SK-MEL-5 (cell line): ENCODE measurements at regions not wholly inside any gene's neighbourhood (a gene's known extent, or its start where the extent isn't known, plus 50 kb on each side); places are given as distances from the start of the nearest gene placed in this dataset.
"Not testable (repeated sequence)": the region's sequence is repeated elsewhere in the genome, so short reads cannot be mapped to it uniquely, and the experiment has no call there.

ENCODE experiments used
- DNase-seq: peaks from one replicate; pipeline ENCODE4 v3.0.0-alpha.2; 2016; ENCODE audit warnings: low read depth, low spot score
- in situ Hi-C: cut with HindIII; loops from 2 replicates; pipeline ENCODE4 v1.10.0; 2016; ENCODE audit warnings: low sequenced_read_pairs, high pct_unique_total_duplicates, low pct_unique_long_range_greater_than_20kb

DNA sequence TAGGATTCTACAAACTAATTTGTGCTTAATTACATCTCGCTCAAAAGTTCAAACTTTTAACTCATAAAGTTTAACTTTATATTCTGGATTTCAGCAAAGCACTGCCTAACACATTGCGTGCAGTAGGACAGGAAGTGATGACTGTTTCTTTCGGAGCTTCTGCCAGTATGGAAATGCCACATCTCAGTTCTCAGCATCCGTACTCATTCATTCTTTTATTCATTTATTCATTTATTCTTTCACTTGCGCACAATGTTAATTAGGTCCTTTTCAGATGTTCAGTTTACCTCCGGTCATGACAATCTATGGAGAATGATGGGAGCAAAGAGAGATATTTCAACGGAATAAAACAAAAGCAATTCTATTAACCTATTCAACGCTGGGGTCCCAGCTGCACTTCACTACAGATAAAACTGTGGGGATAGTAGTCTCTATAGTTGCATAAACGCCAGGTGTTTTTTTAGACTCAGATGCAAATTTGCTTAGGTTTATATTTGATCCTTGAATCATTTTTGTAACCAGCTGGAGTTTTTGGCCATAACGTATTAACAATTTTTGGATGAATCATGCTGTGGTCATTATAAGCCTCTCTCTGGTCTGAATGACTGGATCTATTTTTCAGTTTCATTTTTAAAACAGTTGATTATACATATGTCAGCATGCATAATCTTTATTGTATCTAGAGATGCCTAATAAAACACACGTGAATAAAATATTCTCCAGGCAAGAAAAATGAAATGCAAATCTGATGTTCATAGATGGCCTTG, 143.9 kb downstream of the KCNJ2 start:
- in situ Hi-C loops = no loop called here
- DNase-seq = no peak

DNA sequence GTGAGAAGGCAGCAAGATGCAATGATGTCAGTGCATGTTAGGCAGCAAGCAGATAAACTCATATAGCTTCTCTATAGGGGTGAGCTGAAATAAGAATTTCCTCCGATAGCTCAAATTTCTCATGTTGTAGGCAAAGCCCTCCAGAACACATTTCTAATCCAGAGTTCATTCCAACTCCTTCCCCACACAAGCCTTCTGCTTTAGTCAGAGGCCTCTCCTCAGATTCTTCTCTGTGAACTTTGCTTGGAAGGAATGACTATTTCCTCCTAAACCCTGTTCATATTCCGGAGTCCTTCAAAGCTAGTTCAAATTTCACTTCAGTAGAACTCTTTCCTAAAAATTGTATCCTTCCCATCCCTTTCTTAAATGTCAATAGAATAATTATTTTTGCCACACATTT, 144.8 kb downstream of the KCNJ2 start:
- no peak for DNase-seq
- in situ Hi-C loops = no loop called here

DNA sequence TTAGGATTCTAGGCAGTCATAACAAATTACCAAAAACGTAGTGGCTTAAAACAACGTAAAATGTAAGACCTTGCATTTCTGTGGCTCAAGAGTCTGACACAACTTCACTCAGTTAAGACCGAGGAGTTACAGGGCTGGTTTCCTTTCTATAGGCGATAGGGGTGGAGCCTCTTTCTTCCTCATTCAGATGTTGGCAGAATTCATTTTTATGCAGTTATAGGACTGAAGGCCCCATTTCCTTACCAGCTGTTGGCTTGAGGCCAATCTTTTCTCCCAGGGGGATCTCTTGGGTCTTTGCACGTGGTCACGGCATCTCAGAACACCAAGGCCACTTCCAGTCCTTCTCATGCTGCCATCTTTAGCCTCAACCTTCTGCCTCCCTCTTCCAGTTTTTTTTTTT, 145.2 kb downstream of the KCNJ2 start:
- DNase-seq = no peak
- in situ Hi-C loops = no loop called here

DNA sequence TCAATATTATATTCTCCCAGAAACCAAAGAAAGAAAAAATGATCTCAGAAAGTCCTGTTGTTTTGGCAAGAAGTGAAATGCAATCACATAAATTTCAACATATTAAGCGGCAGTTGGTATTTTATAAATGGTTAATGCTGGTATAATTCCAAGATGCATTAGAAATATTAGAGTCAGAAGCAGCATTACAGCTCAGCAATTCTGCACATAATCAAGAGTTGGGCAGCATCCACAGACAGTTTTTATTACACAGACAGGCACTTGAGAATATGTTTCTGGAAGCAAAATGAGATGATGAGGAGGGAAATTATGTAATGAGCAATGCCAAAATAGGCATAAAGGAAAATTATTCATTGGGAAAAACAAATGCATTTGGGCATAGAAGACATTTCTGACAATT, 148.1 kb downstream of the KCNJ2 start:
- no peak for DNase-seq
- in situ Hi-C loops = no loop called here

DNA sequence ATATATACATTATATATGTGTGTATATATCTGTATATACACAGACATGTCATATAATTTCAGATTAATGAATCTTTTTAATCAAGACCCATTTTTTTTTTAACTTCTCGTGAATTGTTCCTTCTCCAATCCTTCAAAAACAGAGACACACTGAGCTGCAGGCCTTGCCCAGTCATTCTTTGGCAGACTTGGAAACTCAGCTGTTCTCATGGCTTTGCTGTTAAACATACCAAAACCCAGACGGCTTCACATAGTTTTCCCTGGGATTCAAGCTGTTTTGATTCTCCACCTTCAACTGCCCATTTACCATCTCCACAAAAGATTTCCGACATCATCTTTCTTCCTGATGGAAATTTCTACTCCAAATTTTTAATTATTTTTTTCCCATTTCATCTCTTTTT, 148.7 kb downstream of the KCNJ2 start:
- DNase-seq = no peak
- in situ Hi-C loops = no loop called here

DNA sequence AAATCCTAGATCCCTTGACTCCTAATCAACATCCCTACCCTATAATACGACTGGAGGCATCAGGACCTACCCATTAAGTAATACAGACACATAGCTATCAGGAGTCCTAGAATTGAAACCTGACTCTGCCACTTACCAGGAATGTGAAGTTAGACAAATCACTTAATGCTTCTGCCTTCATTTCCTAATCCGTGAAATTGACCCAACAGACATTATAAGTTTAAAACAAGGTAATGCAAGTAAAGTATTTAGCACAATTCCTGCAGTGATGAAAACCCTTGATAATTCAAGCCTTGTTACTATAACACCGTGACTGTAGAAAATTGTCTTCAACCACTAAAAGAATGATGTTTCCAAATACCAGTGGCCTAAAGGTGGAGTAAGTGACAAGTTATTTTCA, 150.2 kb downstream of the KCNJ2 start:
- no peak for DNase-seq
- in situ Hi-C loops = no loop called here

DNA sequence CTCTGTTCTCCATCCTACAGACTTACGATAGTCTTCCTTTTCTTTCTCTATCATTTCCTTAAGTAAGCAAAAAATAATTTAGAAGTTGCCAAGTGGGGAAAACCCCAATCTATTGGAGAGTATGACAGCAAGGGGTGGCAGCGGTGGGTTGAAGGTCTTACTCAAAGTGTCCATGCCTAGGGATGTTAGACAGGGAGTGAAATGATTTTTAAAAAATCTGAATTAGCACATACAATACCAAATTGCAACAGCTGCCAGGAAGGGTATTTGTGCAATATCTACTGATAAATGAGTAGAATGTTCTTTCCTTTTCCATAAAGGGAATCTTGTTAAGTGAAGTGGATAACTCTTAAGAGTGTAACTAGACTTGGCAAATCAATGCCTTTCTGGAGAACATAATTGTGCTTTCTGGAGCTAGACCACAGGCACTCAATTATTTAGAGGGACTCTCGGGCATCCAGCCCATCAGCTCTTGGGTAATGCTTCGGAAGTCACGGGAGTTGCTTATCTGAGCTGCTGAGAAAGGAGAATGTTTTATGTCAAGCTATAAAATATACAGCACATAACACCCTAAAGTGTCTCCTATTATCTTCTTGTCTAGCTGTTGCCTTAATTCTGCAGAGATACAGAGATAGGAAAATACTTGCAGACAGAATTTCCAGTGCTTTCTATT, 151.5 kb downstream of the KCNJ2 start:
- peak; percentile 34 for DNase-seq
- in situ Hi-C loops = no loop called here

DNA sequence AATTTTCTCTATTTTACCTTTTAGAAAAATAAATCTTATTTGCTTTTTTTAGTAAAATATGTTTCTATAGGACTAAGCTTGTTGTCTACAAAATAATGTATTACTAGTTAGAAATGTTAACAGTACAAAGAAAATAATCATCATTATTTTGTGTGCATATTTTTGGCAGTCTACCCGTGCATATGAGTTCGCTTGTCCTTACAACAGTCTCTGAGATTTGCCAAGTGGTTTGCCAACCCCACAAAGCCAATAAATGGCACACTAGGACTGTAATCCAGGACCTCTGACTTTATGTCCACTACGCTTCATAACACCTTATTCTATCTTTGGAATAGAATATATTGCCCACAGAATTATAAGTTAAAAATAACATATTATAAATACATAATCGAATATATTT, 152.0 kb downstream of the KCNJ2 start:
- in situ Hi-C loops = no loop called here

DNA sequence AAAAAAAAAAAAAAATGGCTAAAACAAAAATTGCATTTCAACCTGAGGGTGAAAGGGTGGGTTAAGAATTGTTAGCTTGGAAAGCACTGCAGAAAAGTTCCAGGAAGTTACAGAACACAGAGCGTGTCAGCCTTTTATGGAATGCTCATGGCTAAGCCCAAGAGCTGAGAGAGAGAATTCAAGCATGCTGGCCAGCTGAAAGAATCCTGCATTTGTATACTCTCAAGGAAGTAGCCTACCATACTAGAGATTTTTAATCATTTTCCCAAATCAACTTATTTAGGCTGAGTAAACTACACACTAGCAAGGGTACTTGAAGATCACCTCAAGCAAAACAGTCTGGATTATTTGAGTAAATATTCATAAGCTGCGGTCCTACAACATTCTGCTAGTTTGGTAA, 153.9 kb downstream of the KCNJ2 start:
- in situ Hi-C loops = no loop called here
- DNase-seq = no peak

More for the DNA sequence above, 152.0 kb downstream of the KCNJ2 start:
- DNase-seq = no peak

DNA sequence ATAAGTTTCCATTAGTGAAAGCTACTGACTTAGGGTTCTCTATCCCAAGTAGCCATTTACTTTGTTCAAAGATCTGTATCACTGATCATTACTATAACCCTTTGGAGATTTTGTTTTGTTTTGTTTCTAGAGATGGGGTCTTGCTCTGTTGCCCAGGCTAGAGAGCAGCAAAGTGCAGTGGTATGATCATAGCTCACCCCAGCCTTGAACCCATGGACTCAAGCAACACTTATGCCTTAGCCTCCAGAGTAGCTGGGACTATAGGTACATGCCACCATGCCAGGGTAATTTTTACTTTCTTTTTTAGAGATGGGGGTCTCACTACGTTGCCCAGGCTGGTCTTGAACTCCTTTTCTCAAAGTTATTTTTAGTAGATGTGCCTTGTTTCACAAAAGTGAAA, 154.7 kb downstream of the KCNJ2 start:
- DNase-seq = no peak
- in situ Hi-C loops = no loop called here

DNA sequence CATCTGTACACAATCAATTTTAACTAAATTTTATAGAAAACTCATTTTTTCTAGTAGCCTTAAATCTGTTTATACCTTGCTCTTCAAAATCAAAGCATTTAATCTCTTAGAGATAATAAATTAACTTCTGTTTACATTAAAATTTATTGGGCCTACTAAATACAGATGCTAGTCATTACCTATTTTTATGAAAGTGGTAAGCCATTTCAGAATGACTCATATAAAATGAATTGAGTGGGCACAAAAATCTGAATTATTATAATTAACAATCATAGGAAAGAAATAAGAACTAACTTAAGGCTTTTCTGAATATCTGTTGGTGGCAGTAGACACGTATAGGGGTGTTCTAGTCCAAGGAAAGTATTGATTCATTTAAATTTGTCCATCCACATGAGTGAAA, 157.9 kb downstream of the KCNJ2 start:
- in situ Hi-C loops = no loop called here

DNA sequence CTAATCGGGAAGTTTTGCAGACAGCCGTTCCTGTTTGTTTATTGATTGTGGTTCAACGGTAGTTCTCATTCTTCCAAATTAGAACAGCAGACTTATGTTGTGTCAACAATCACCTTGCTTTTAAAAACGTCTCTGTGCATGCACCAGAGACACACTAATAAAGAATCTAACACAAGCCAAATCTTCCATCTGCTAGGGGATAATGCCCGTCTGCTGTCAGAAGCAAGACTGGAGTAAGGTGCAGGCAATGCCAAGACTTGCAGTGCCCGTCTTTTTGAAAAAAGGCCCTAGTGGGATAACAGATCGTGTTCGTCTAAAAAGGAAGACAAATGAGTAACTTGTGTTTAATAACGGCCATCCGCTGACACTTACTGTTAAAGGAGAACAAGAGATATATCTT, 158.4 kb downstream of the KCNJ2 start:
- no peak for DNase-seq
- in situ Hi-C loops = no loop called here

More for the DNA sequence above, 157.9 kb downstream of the KCNJ2 start:
- no peak for DNase-seq

DNA sequence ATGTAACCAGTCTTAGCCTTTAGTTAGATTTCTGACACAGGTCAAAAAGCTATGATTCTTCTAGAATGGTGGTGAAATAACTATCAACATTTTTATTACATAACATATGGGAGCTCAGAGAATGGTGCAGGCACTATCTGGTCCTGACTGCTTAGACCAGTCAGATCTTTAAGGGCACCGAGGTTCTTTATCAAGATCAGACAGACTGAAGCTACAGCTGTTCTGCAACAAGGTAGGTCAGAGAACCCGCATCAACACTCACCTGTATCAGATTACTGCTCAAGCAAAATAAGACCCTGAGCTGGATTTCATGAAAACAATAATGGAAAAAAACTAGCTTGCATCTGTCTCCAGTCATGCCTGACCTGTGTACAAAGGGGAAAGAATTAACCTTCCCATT, 160.4 kb downstream of the KCNJ2 start:
- in situ Hi-C loops = no loop called here
- no peak for DNase-seq

DNA sequence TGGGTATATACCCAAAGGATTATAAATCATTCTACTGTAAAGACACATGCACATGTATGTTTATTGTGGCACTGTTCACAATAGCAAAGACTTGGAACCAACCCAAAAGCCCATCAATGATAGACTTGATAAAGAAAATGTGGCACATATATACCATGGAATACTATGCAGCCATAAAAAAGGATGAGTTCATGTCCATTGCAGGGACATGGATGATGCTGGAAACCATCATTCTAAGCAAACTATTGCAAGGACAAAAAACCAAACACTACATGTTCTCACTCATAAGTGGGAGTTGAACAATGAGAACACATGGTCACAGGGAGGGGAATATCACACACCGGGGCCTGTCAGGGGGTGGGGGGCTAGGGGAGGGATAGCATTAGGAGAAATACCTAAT, 161.7 kb downstream of the KCNJ2 start:
- in situ Hi-C loops, DNase-seq: not testable (repeated sequence)

DNA sequence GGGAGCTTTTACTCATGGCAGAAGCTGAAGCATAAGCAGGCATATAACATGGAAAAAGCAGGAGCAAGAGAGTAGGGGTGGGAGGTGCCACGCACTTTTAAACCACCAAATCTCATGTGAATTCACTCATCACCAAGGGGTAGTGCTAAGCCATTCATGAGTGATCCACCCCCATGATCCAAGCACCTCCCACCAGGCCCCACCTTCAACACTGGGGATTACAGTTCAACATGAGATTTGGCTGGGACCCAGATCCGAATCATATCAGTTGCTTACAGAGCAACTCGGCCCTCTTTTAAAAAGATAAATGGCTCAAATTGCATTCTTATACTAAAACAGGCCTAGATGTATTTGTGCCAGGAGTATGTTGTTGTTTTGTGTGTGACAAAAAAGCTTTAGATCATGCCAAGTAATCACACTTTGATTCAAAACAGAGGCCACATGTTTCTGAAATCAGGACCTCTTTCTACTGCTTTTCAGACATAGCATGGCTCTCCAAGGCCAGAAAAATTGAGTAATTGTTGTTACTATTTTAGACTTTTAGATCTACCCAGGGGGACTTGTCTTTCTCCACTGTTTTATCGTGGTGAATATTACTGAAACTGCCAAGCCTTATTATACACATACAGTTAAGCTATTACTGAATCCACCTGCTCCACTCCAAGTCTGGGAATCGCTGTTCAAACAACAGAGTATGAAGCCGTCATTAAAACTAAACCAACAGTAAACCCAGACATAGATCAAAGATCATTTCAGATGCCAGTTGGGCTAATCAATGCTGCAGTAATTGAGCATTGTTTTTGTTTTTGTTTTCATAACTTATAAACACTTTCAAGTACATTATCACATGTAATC, 163.3 kb downstream of the KCNJ2 start:
- in situ Hi-C loops = no loop called here
- DNase-seq = no peak

DNA sequence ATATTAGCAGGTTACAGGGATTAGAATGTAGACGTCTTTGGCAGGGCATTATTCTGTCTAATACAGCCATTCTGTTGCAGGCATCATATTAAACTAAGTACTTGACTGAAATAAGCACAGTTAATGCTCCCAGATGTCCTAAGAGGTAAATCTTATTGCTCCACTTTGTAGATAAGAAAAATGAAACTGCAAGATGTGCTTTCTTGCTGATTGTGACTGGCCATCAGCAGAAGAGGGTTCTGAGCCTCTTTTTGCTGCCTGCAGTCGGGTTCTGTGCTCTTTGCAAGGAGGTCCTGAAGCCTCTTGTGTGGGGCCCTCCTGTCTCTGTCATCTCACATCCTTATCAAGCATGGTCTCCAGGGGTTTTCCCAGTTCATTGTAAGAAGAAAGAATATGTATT, 167.1 kb downstream of the KCNJ2 start:
- no peak for DNase-seq
- in situ Hi-C loops = no loop called here

DNA sequence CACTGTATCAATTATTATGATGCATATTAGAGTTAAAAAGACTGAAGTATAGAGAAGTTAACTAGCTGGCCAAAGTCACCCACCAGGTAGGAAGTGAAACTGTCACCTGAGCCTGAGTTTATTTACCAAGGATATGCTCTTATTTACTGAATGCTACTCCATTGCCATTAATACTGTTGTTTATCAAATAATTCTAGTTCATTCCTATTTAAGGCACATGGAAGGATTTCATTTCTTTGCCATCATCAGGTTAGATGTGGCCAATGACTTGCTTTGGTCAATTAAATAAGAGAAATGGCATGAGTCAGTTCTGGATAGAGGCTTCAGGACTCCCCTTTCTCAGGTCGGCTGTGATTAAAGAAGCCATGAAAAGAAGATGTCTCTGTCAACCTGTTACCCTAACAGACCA, 169.6 kb downstream of the KCNJ2 start:
- DNase-seq = no peak
- in situ Hi-C loops = no loop called here

DNA sequence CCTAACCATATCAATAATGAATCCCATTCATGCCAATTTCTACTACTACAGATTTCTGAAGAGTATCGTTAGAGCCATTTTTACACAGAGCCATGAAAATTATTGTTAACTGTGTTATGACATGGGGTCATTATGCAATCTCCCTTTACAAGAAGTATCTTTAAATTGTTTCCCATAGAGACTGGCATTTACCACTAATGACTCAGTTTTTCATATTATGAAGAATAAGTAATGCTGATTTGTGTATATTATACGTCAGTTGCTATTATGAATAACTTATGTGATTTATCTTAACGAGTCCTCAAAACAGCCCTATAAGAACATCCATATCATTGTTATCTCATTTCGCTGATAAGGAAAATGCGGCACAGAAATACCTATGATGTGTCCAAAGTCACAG, 173.8 kb downstream of the KCNJ2 start:
- in situ Hi-C loops = no loop called here
- no peak for DNase-seq
